Heart left ventricle (tissue), 16 donors: ENCODE measurements at regions not wholly inside any gene's neighbourhood (a gene's known extent, or its start where the extent isn't known, plus 50 kb on each side); places are given as distances from the start of the nearest gene placed in this dataset.

ENCODE experiments used
- ATAC-seq, 4 donors: fragments of 200-7000 bp; cut with Tn5 transposase; one replicate each; pipeline ENCODE4 v1.9.1; 2020 to 2022; ENCODE audit warnings: moderate library complexity in 4 of 4, mild to moderate bottlenecking in 3 of 4, moderate number of reproducible peaks in 1 of 4
- DNase-seq, 5 donors: peaks; one replicate each; pipeline ENCODE4 v3.0.0-alpha.2; 2020
- H3K27ac ChIP-seq, 12 donors: fragments of 200-600 bp; sonication (generic) in 4 of 12; one replicate each; pipeline versions ENCODE4 v1.5.0 to v1.8.0; 2016 to 2022; ENCODE audit warnings: mild to moderate bottlenecking in 2 of 12
- H3K27me3 ChIP-seq, 9 donors: fragments of 200-600 bp; sonication (generic) in 2 of 9; one replicate each; pipeline versions ENCODE4 v1.5.1 to v1.8.0; 2016 to 2022; ENCODE audit warnings: mild to moderate bottlenecking in 3 of 9
- H3K36me3 ChIP-seq, 9 donors: fragments of 200-600 bp; sonication (generic) in 2 of 9; one replicate each; pipeline versions ENCODE4 v1.5.0 to v1.8.0; 2018 to 2022; ENCODE audit warnings: mild to moderate bottlenecking in 2 of 9
- H3K4me1 ChIP-seq, 12 donors: fragments of 200-600 bp; sonication (generic) in 4 of 12; one replicate each; pipeline versions ENCODE4 v1.5.0 to v1.8.0; 2016 to 2022; ENCODE audit warnings: mild to moderate bottlenecking in 3 of 12
- H3K4me3 ChIP-seq, 12 donors: fragments of 200-600 bp; sonication (generic) in 4 of 12; one replicate each; pipeline versions ENCODE4 v1.5.0 to v1.8.0; 2017 to 2022; ENCODE audit warnings: mild to moderate bottlenecking in 9 of 12, moderate library complexity in 4 of 12
- H3K9me3 ChIP-seq, 12 donors: fragments of 200-600 bp; sonication (generic) in 4 of 12; one replicate each; pipeline versions ENCODE4 v1.5.0 to v1.8.0; 2016 to 2022; ENCODE audit warnings: mild to moderate bottlenecking in 1 of 12
- CTCF ChIP-seq, 12 donors: fragments of 200-600 bp; sonication (generic) in 4 of 12; IDR thresholded peaks; one replicate each; pipeline versions ENCODE4 v1.5.0 to v1.8.0; 2018 to 2022; ENCODE audit warnings: antibody characterized with exemption in 12 of 12, mild to moderate bottlenecking in 5 of 12
- POLR2A ChIP-seq, 2 donors: fragments of 450-650 bp; IDR thresholded peaks; one replicate each; pipeline ENCODE4 v1.6.1; 2017; ENCODE audit warnings: antibody characterized with exemption in 2 of 2, mild to moderate bottlenecking in 2 of 2, moderate library complexity in 2 of 2
- WGBS, 4 donors: extraction: QIAGEN DNeasy Blood & Tissue Kit in 2 of 4; methylation state at CpG; one replicate each; pipeline versions ENCODE4 v1.1.5 to v1.1.7; 2013 to 2018; 5-methylcytosine and 5-hydroxymethylcytosine counted together
- intact Hi-C, 10 donors: fragments of 100-400 bp; cut with DNase I; formaldehyde crosslinking; loops; one replicate each; pipeline versions ENCODE4 v1.11.1 to v1.14.2; 2022
- donor health status: ischemic (EF 13 %, LVEDD 7.1; RV severe dilation, severe dysfunction).
- donor health status: healthy with polysubstance abuse.
- donor health status: DM: no; HTN: yes; CAD: no.
- donor health status: DM: no; HTN: no; CAD: no.
- donor health status: ischemic (EF 25% LVEDD 6.9; RV normal size, moderate dysfunction).
- donor health status: ischemic (EF 25% LVEDD 5.7; RV mildly dilated, moderate dysfunction).
- donor health status: healthy.
- donor health status: DM: yes; HTN: yes; CAD: no.
- donor health status: ischemic (EF 35%, LVEDD 5.7; RV mildly dilated, moderate dysfunction).
- donor health status: nonischemic (EF 11% LVEDD 7.7; RV severe dilation, severe dysfunction).
- donor health status: DM: yes; HTN: yes; CAD: no.
- donor health status: PGD.
- donor health status: ischemic (EF 29% LVEDD 5.4; RV normal size, mild dysfunction).
- donor health status: nonischemic (EF 23%, LVEDD 6.1; RV moderate dilation, normal function).

GRCh38 chr10:57786331-57786730 is 481.4 kb downstream of the IPMK start:
- Histone ChIP-seq H3K4me3 (no peak overlapping the region), H3K4me1 (no peaks in the 10 kb centered on the region), H3K9me3 (peaks cover 0 to 3% (median 0%) of the 10 kb centered on the region in 12 donors), H3K27ac (no peak overlapping the region), H3K36me3 (no peaks in the 10 kb centered on the region), H3K27me3 (no peaks in the 10 kb centered on the region)
- intact Hi-C loops: no loop called here
- TF ChIP-seq CTCF (IDR thresholded peaks at IDR 0.05): no peak
- ATAC-seq (no peak), DNase-seq (no peak)
- WGBS, 4 donors: 24 to 31% (median 30%) methylated on average over 1 of the region's 1 CpG

- Histone ChIP-seq H3K9me3 (peaks cover 0 to 3% (median 0%) of the 10 kb centered on the region in 12 donors), H3K27ac (no peak overlapping the region), H3K36me3 (no peaks in the 10 kb centered on the region), H3K27me3 (no peaks in the 10 kb centered on the region), H3K4me3 (no peak overlapping the region), H3K4me1 (no peaks in the 10 kb centered on the region)
- no peak for ATAC-seq
- WGBS, 4 donors: 82 to 85% (median 84%) methylated on average over 2 of the region's 2 CpGs
- no peak for DNase-seq
- intact Hi-C loops: no loop called here
- no peak for TF ChIP-seq CTCF (IDR thresholded peaks at IDR 0.05)
These were observed 482.1 kb downstream of the IPMK start for GRCh38 chr10:57785546-57785945.

GRCh38 chr10:57785068-57785467 is 482.6 kb downstream of the IPMK start:
- H3K27me3 ChIP-seq: no peaks in the 10 kb centered on the region
- H3K4me1 ChIP-seq: no peaks in the 10 kb centered on the region
- no peaks in the 10 kb centered on the region for H3K36me3 ChIP-seq
- DNase-seq: no peak
- TF ChIP-seq CTCF (IDR thresholded peaks at IDR 0.05) (no peak), POLR2A (IDR thresholded peaks at IDR 0.05) (no peak)
- no peak overlapping the region for H3K27ac ChIP-seq
- H3K9me3 ChIP-seq: peaks cover 0 to 3% (median 0%) of the 10 kb centered on the region in 12 donors
- no peak overlapping the region for H3K4me3 ChIP-seq
- 67 to 90% (median 83%) methylated on average over 3 of the region's 3 CpGs for WGBS, 4 donors
- intact Hi-C loops: no loop called here
- no peak for ATAC-seq

- TF ChIP-seq CTCF (IDR thresholded peaks at IDR 0.05): no peak
- TF ChIP-seq POLR2A (IDR thresholded peaks at IDR 0.05): no peak
- H3K36me3 ChIP-seq: no peaks in the 10 kb centered on the region
- ATAC-seq (no peak), DNase-seq (no peak)
- H3K27me3 ChIP-seq: no peaks in the 10 kb centered on the region
- H3K4me1 ChIP-seq: no peaks in the 10 kb centered on the region
- intact Hi-C loops: no loop called here
- WGBS, 4 donors: 59 to 78% (median 73%) methylated on average over 5 of the region's 5 CpGs
- H3K9me3 ChIP-seq: peaks cover 0 to 7% (median 0%) of the 10 kb centered on the region in 12 donors
- no peak overlapping the region for H3K27ac ChIP-seq
- no peak overlapping the region for H3K4me3 ChIP-seq
These were observed 490.8 kb downstream of the IPMK start for GRCh38 chr10:57776688-57777432.
